HG02852 (cell line): ENCODE measurements at regions not wholly inside any gene's neighbourhood (a gene's known extent, or its start where the extent isn't known, plus 50 kb on each side); places are given as distances from the start of the nearest gene placed in this dataset.
"Not testable (repeated sequence)": the region's sequence is repeated elsewhere in the genome, so short reads cannot be mapped to it uniquely, and the experiment has no call there.

Experiments used
- ATAC-seq: cut with Tn5 transposase; IDR thresholded peaks from one replicate; pipeline ENCODE4 v1.9.1; 2021; ENCODE audit warnings: mild to moderate bottlenecking, moderate library complexity; ENCODE audit not compliant: unreplicated experiment

- ATAC-seq = no peak
Measured at GRCh38 chr6:82506526-82506925, 142.9 kb downstream of the TPBG start.

GRCh38 chr6:82507112-82507511 is 143.5 kb downstream of the TPBG start:
- ATAC-seq = peak; percentile 88

GRCh38 chr6:82511546-82511945 is 147.9 kb downstream of the TPBG start:
- no peak for ATAC-seq

- ATAC-seq = not testable (repeated sequence)
Measured at GRCh38 chr6:82517896-82518295, 154.3 kb downstream of the TPBG start.

GRCh38 chr6:82521369-82521768 is 157.8 kb downstream of the TPBG start:
- ATAC-seq = no peak

GRCh38 chr6:82521861-82522260 is 158.2 kb downstream of the TPBG start:
- ATAC-seq = no peak

GRCh38 chr6:82524031-82524430 is 160.4 kb downstream of the TPBG start:
- no peak for ATAC-seq

- no peak for ATAC-seq
Measured at GRCh38 chr6:82525775-82526495, 162.3 kb downstream of the TPBG start.

- ATAC-seq = not testable (repeated sequence)
Measured at GRCh38 chr6:82529960-82530460, 166.4 kb downstream of the TPBG start.

- ATAC-seq = no peak
Measured at GRCh38 chr6:82534876-82535275, 171.3 kb downstream of the TPBG start.

- not testable (repeated sequence) for ATAC-seq
Measured at GRCh38 chr6:82549480-82549879, 185.9 kb downstream of the TPBG start.

GRCh38 chr6:82551311-82551710 is 187.7 kb downstream of the TPBG start:
- not testable (repeated sequence) for ATAC-seq

- no peak for ATAC-seq
Measured at GRCh38 chr6:82551831-82552230, 188.2 kb downstream of the TPBG start.

GRCh38 chr6:82553863-82554531 is 190.4 kb downstream of the TPBG start:
- ATAC-seq = no peak

GRCh38 chr6:82554666-82555065 is 191.0 kb downstream of the TPBG start:
- no peak for ATAC-seq

- ATAC-seq = no peak
Measured at GRCh38 chr6:82555801-82556200, 192.2 kb downstream of the TPBG start.

- ATAC-seq = not testable (repeated sequence)
Measured at GRCh38 chr6:82558531-82558930, 194.9 kb downstream of the TPBG start.

GRCh38 chr6:82567621-82568020 is 204.0 kb downstream of the TPBG start:
- no peak for ATAC-seq

GRCh38 chr6:82568290-82568993 is 204.8 kb downstream of the TPBG start:
- peak; percentile 68 for ATAC-seq

GRCh38 chr6:82569022-82569421 is 205.4 kb downstream of the TPBG start:
- ATAC-seq = no peak

GRCh38 chr6:82570083-82570482 is 206.5 kb downstream of the TPBG start:
- ATAC-seq = no peak

- no peak for ATAC-seq
Measured at GRCh38 chr6:82571455-82571854, 207.8 kb downstream of the TPBG start.
